DMS153 (cell line): ENCODE measurements at regions not wholly inside any gene's neighbourhood (a gene's known extent, or its start where the extent isn't known, plus 50 kb on each side); places are given as distances from the start of the nearest gene placed in this dataset.

ENCODE experiments used
- DNase-seq: peaks from one replicate; lab custom pipeline; 2025; lab: John Stamatoyannopoulos, UW

DNA sequence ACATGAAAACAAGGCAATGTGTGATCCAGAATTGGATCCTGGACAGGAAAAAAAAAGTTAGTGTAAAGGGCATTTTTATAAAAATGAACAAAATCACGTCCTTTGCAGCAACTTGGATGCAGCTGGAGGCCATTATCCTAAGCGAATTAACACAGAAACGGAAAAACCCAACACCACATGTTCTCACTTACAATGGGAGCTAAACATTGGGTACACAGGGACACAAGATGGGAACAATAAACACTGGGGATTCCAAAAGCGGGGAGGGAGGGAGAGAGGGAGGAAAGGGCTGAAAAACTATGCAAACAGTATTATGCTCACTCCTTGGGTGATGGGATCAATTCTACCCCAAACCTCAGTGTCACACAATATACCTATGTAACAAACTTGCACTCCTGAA, 91.4 kb upstream of the BTBD3 start:
- DNase-seq, result no peak

- no peak for DNase-seq
These were observed 85.3 kb upstream of the BTBD3 start for GRCh38 chr20:11832397-11832796.

GRCh38 chr20:11832851-11833250, 84.8 kb upstream of the BTBD3 start:
- no peak for DNase-seq

DNA sequence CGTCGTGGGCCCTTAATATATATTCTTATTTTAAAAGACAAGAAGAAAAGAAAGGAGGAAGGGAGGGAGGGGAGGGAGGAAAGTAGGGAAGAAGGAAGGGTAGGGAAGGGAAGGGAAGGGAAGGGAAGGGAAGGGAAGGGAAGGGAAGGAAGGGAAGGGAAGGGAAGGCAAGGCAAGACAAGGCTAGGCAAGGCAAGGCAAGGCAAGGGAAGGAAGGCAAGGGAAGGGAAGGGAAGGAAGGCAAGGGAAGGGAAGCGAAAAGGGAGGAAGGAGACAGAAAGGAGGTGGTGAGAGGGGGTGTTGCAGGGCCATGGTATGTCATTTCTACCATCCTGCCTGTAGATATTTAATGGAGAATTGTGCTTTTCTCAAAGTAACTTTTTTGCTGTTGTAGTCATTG, 83.9 kb upstream of the BTBD3 start:
- no peak for DNase-seq

- no peak for DNase-seq
These were observed 79.5 kb upstream of the BTBD3 start for GRCh38 chr20:11838076-11838636.

DNA sequence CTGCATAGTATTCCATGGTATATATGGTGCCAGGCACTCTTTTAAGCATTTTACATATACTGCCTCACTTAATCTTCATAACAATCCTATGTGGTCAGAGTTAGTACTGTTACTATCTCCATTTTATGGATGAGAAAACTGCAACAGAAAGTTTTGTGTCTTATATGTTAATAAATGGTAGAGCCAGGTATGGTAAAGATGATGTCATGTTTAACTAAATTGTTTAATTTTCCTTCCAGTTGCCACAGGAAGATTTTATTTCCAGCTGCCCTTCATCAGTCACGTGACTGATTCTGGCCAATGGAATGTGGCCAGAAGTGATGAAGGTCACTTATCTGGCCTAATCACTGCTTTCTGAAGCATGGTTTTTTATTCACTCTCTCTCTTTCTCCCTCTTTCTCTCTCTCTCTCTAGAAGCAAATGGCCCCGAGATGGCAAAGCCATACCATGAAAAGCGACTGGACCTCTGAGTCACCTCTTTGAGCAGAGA, 75.7 kb upstream of the BTBD3 start:
- no peak for DNase-seq

- no peak for DNase-seq
These were observed 74.4 kb upstream of the BTBD3 start for GRCh38 chr20:11843289-11843688.

- DNase-seq, result no peak
These were observed 73.0 kb upstream of the BTBD3 start for GRCh38 chr20:11844691-11845090.

DNA sequence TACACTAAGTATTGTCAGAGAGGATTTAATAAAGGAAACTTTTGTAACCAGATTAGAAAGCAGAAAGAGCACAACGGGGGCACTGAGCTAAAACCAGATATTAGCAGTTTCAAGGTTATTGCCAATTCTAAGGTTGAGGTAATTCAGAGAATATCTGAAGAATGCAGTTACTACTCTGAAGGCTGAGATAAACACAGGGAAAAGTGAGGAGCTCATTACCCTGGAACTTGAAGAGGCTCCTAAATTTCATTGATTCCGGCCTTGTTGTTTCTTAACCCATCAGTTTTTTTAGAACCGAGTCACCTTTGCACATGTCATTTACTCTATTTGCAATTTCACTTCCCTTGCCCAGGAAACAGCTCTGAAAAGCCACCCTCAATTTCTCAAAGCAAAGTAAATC, 72.4 kb upstream of the BTBD3 start:
- DNase-seq, result no peak

- DNase-seq, result no peak
These were observed 71.6 kb upstream of the BTBD3 start for GRCh38 chr20:11846131-11846530.

- no peak for DNase-seq
These were observed 69.9 kb upstream of the BTBD3 start for GRCh38 chr20:11847827-11848226.

DNA sequence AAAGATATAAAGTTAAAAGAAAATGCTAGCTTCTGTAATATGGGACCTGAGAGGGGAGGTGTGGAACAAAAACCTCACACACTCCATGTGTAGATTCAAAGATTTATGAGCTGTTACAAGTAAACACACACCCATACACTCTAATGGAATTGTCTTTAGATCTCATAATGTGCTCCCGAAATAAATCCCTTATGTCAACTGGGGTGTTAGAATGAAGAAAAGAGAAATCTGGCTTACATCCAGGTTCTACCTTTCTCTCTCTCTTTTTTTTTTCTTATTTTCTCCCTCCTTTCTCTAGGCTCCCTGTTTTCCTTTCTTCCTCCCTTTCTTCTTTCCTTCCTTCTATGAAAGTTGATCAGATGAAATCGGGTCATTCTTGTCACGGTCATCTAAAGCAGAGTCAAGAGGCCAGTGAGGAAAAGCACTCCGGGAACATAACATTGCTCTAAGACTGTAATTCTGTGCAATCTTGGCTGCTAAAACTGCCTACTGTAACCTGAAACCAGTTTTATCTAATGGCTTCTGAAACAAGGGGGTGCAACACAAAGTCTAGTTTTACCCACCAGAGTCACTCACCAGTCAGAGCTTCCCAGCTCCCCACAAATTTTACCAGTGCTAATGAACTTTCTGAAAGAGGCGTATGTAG, 68.3 kb upstream of the BTBD3 start:
- DNase-seq, result peak; percentile 45

GRCh38 chr20:11849976-11850670, 67.6 kb upstream of the BTBD3 start:
- no peak for DNase-seq

DNA sequence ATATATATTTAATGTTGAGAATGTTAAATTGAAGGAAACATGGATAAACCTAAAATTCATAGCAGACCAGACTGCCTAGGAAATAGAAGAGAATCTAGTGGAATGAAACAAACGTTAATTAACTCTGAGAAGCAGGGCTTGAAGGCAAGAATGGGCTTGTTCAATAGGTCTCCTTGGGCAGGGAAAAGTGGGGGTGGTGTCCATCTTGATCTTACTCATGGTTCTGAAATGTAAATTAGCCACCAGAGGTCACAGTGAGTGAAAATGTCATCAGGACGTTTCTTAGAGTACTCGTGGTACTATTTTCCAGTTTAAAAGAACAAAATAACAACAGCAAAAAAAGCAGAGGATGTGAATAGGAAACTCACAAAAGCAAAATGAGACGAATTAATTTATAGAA, 66.8 kb upstream of the BTBD3 start:
- no peak for DNase-seq

DNA sequence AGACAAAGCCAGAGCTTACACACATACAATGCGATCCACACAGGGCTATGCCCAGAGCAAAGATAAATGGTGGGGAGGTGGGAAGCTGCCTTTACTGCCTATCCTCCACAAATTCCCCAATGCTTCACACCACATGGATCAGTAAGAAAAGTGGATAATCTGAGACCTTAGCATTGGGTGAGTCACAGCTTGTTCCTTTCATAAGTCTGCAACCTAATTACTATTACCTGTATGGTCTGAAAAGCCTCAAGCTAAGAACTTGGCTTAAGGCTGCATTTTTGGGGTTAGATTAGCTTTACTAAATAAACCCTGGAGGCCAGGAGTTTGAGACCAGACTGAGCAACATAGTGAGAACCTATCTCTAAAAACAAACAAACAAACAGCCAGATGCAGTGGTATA, 66.0 kb upstream of the BTBD3 start:
- DNase-seq, result no peak

DNA sequence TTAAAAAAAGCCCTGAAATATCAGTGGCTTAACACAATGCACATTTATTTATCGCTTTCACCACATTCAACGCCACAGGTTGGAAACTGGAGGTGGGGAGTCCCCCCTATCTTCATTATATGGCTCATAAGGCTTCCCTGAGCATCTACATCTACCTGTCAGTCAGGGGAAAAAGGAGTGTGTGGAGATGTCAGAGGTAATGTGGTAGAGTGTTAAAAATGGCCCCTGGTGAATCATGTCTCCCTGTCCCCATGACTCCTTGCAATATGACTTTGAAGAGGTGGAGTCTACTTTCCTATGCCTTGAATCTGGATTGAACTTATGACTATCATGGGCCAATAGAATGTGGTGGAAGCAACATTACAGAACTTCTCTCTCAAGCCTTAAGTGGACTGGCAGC, 65.5 kb upstream of the BTBD3 start:
- DNase-seq, result no peak

GRCh38 chr20:11852811-11853210, 64.9 kb upstream of the BTBD3 start:
- no peak for DNase-seq

GRCh38 chr20:11853359-11853758, 64.3 kb upstream of the BTBD3 start:
- DNase-seq, result no peak

GRCh38 chr20:11861479-11861878, 56.2 kb upstream of the BTBD3 start:
- DNase-seq, result no peak

DNA sequence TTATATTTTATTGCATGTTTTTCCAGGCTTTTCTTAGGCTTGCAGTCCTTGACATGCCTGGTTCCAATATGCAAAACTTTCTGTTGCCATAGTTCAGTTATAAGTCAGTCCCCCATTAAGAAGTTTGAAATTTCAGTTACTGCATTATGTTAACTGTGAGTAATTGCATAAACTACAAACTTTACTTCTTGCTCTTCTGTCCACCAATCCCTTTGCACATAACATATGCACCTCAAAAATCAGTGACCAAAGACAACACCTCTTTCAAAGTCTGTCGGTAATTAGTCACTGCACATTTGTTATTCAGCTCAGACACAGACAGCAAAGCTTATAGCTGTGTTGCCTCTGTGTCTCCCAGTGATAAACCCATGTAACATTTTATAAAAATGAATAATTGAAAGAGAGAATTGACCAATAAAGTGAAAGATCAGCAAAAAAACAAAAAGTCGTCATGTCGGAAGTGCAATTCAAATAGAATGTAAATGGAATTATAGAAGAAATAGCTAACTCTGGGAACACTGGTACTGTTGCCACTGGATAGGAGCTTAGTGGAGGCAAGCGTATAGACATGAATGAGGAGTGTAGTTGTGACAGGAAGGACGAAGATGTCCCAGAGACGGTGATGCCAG, 50.3 kb upstream of the BTBD3 start:
- DNase-seq, result no peak
